Dendritic cell treated with granulocyte-macrophage colony-stimulating factor and Interleukin-4, amounts not matched to agents 40 ng/mL and 50 ng/mL, for 4 days (primary cell): ENCODE measurements at regions not wholly inside any gene's neighbourhood (a gene's known extent, or its start where the extent isn't known, plus 50 kb on each side); places are given as distances from the start of the nearest gene placed in this dataset.

Experiments used
- H3K27ac Mint-ChIP-seq: one replicate; pipeline ENCODE4 v1.8.0; 2022; ENCODE audit warnings: mild to moderate bottlenecking, mixed read lengths
- H3K27me3 Mint-ChIP-seq: one replicate; pipeline ENCODE4 v1.8.0; 2022; ENCODE audit warnings: mild to moderate bottlenecking, mixed read lengths
- H3K36me3 Mint-ChIP-seq: one replicate; pipeline ENCODE4 v1.8.0; 2022; ENCODE audit warnings: low read depth, mixed read lengths
- H3K4me1 Mint-ChIP-seq: one replicate; pipeline ENCODE4 v1.8.0; 2022; ENCODE audit warnings: low read depth, mixed read lengths
- H3K4me3 Mint-ChIP-seq: one replicate; pipeline ENCODE4 v1.8.0; 2022; ENCODE audit warnings: mild to moderate bottlenecking, moderate library complexity, mixed read lengths
- H3K9me3 Mint-ChIP-seq: one replicate; pipeline ENCODE4 v1.8.0; 2022; ENCODE audit warnings: mixed read lengths
- intact Hi-C: fragments of 100-400 bp; cut with micrococcal nuclease; formaldehyde crosslinking; loops from one replicate; pipeline ENCODE4 v1.15.0; 2022

DNA sequence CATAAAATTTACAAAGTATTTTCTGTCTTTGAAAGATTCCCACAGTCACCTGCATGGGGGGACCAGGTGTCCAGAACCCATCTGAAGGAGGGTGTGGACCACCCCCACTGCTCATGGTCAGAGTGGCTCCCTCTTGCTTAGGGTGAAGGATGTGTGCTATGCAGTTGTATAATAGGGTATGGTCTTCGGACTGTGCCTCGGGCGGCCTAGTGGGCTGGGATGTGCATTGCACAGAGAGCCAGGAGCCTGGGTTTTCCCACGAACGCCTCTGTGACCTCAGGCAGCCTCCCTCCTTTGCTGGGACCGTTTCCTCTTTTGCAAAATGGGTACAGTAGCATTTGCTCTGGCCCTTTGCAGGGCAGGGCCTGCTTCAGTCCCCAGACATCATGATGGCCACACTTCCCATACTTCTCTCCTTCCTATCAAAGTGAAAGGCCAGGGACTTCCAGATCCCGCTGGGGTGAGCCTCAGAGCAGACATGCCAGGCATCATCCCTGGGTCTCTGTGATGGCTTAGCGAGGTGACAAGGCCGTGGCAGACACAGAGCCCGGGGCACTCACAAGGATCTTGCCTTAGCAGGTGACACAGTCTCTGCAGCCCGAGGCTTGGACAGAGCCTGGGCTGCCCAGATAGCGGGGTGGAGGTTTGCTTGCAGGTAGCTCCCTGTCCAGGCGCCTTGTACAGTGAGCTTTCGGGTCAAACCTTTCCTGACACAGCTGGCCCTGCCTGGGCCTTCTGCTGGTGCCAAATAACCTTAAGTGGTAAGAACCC, 59.4 kb upstream of the ZNF536 start:
- peaks cover 8% of the 10 kb centered on the region for H3K9me3 Mint-ChIP-seq
- H3K27ac Mint-ChIP-seq = no peak overlapping the region
- intact Hi-C loops = no loop called here
- no peaks in the 10 kb centered on the region for H3K4me1 Mint-ChIP-seq
- no peaks in the 10 kb centered on the region for H3K36me3 Mint-ChIP-seq
- no peaks in the 10 kb centered on the region for H3K27me3 Mint-ChIP-seq
- H3K4me3 Mint-ChIP-seq = no peak overlapping the region

DNA sequence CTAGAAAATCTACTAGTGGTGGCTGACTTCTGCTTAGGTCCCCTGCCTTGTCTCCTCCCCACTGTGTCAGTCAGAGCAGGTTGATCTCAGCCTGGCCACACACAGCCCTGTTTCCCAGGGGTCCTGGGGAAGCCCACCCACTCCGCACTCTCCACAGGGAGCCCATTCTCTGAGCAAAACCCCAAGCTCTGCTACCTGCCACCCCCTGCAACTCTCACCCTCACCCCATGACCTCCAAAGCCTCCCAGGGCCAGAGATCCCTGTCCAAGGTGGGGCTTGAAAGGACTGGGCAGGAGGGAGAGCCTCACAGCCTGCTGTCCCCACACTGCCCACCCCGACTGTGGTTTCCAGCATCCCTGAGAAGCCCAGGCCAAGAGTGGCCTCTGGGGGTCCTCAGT, 58.8 kb upstream of the ZNF536 start:
- H3K36me3 Mint-ChIP-seq = no peaks in the 10 kb centered on the region
- H3K9me3 Mint-ChIP-seq = peaks cover 8% of the 10 kb centered on the region
- no peaks in the 10 kb centered on the region for H3K27me3 Mint-ChIP-seq
- H3K27ac Mint-ChIP-seq = no peak overlapping the region
- H3K4me1 Mint-ChIP-seq = no peaks in the 10 kb centered on the region
- intact Hi-C loops = no loop called here
- H3K4me3 Mint-ChIP-seq = no peak overlapping the region

GRCh38 chr19:30314056-30314804, 58.0 kb upstream of the ZNF536 start:
- no peak overlapping the region for H3K27ac Mint-ChIP-seq
- H3K36me3 Mint-ChIP-seq = no peaks in the 10 kb centered on the region
- H3K4me3 Mint-ChIP-seq = no peak overlapping the region
- intact Hi-C loops = no loop called here
- no peaks in the 10 kb centered on the region for H3K27me3 Mint-ChIP-seq
- peaks cover 8% of the 10 kb centered on the region for H3K9me3 Mint-ChIP-seq
- no peaks in the 10 kb centered on the region for H3K4me1 Mint-ChIP-seq

- H3K4me1 Mint-ChIP-seq = no peaks in the 10 kb centered on the region
- no peaks in the 10 kb centered on the region for H3K27me3 Mint-ChIP-seq
- H3K27ac Mint-ChIP-seq = no peak overlapping the region
- H3K4me3 Mint-ChIP-seq = no peak overlapping the region
- H3K9me3 Mint-ChIP-seq = peaks cover 8% of the 10 kb centered on the region
- intact Hi-C loops = no loop called here
- H3K36me3 Mint-ChIP-seq = no peaks in the 10 kb centered on the region
These were observed 57.4 kb upstream of the ZNF536 start for GRCh38 chr19:30314805-30315155.

DNA sequence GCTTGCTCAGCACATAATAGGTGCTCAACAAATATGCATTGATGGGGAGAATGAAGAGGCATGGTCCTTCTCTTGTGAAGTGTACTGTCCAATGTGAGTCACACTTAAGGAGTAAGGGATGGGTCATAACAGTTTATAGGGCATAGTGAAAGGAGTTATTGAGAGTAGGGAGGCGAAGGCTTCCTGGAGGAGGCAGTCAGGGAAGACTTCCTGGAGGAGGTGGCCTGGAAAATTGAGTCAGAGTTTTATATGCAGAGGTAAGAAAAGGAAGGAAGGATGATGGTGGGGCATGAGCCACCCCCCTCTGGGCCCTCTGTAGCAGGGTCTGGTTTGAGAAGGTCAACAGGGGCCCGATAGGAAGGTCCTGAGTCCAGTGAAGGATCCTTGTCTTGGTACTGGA, 57.0 kb upstream of the ZNF536 start:
- Mint-ChIP-seq H3K9me3 (peaks cover 8% of the 10 kb centered on the region), H3K4me1 (no peaks in the 10 kb centered on the region), H3K27me3 (no peaks in the 10 kb centered on the region), H3K4me3 (no peak overlapping the region), H3K27ac (no peak overlapping the region), H3K36me3 (no peaks in the 10 kb centered on the region)
- intact Hi-C loops = no loop called here

DNA sequence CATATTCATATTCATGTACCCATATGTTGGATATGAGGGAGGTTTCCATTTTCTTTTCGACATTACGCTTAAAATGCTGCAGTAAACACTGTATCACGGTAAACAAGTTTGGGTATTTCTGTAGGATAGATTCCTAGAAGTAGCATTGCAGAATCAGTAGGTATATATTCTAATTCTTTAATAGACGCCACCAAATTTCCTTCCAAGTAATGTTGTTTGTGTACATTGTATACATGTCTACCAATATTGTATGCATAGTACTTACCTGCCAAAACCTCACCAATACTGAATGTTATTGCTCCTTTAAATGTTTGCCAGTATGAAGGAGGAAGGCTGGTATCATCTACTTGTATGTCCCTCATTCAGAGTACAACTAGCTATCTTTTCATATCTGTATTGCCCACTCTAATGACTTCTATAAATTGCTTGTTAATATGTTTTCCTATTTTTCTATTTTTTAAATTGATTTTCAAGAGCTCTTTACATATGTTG, 56.1 kb upstream of the ZNF536 start:
- Mint-ChIP-seq H3K4me1 (no peaks in the 10 kb centered on the region), H3K27ac (no peak overlapping the region), H3K9me3 (peaks cover 8% of the 10 kb centered on the region), H3K27me3 (no peaks in the 10 kb centered on the region), H3K4me3 (no peak overlapping the region), H3K36me3 (no peaks in the 10 kb centered on the region)
- intact Hi-C loops = no loop called here

DNA sequence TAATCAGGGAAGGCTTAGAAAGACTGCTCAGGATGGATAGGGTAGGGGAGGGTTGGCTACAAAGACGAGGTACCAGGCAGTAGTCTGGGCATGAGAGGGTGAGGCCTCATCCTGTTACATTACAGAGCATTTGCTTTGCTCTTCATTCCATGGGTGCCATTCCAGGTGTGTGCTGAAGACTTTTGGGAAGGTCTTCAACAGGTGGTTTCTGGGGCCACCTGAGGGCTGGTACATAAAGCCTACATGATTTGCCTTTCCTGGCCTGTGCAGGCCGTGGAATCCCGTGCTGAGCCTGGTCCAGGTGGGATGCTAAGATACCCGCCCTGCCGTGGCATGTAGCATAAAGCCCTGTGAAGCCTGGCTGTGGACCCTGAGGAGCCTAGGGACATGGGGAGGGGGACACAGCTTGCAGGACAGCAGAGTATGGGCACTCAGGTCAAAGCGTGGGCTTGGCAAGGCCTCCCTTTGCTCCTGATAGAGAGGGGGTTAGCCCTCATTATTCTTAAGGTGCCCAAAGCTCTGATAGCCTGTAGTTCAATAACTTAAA, 55.6 kb upstream of the ZNF536 start:
- no peaks in the 10 kb centered on the region for H3K4me1 Mint-ChIP-seq
- no peaks in the 10 kb centered on the region for H3K27me3 Mint-ChIP-seq
- peaks cover 8% of the 10 kb centered on the region for H3K9me3 Mint-ChIP-seq
- no peak overlapping the region for H3K4me3 Mint-ChIP-seq
- H3K27ac Mint-ChIP-seq = no peak overlapping the region
- intact Hi-C loops = no loop called here
- H3K36me3 Mint-ChIP-seq = no peaks in the 10 kb centered on the region

GRCh38 chr19:30317403-30317802, 54.8 kb upstream of the ZNF536 start:
- Mint-ChIP-seq H3K4me3 (no peak overlapping the region), H3K9me3 (peaks cover 8% of the 10 kb centered on the region), H3K27ac (no peak overlapping the region), H3K4me1 (no peaks in the 10 kb centered on the region), H3K27me3 (no peaks in the 10 kb centered on the region), H3K36me3 (no peaks in the 10 kb centered on the region)
- intact Hi-C loops = no loop called here

- H3K9me3 Mint-ChIP-seq = peaks cover 8% of the 10 kb centered on the region
- no peaks in the 10 kb centered on the region for H3K27me3 Mint-ChIP-seq
- H3K4me3 Mint-ChIP-seq = no peak overlapping the region
- H3K27ac Mint-ChIP-seq = no peak overlapping the region
- intact Hi-C loops = no loop called here
- no peaks in the 10 kb centered on the region for H3K36me3 Mint-ChIP-seq
- no peaks in the 10 kb centered on the region for H3K4me1 Mint-ChIP-seq
These were observed 53.9 kb upstream of the ZNF536 start for GRCh38 chr19:30318261-30318660.

GRCh38 chr19:30318936-30319335, 53.2 kb upstream of the ZNF536 start:
- intact Hi-C loops = no loop called here
- H3K9me3 Mint-ChIP-seq = peaks cover 8% of the 10 kb centered on the region
- no peaks in the 10 kb centered on the region for H3K4me1 Mint-ChIP-seq
- H3K4me3 Mint-ChIP-seq = no peak overlapping the region
- H3K36me3 Mint-ChIP-seq = no peaks in the 10 kb centered on the region
- H3K27ac Mint-ChIP-seq = no peak overlapping the region
- H3K27me3 Mint-ChIP-seq = no peaks in the 10 kb centered on the region

- Mint-ChIP-seq H3K9me3 (peaks cover 8% of the 10 kb centered on the region), H3K36me3 (no peaks in the 10 kb centered on the region), H3K4me3 (no peak overlapping the region), H3K4me1 (no peaks in the 10 kb centered on the region), H3K27me3 (no peaks in the 10 kb centered on the region), H3K27ac (no peak overlapping the region)
- intact Hi-C loops = no loop called here
These were observed 52.8 kb upstream of the ZNF536 start for GRCh38 chr19:30319411-30319810.

- peaks cover 7% of the 10 kb centered on the region for H3K9me3 Mint-ChIP-seq
- H3K27ac Mint-ChIP-seq = no peak overlapping the region
- intact Hi-C loops = no loop called here
- H3K36me3 Mint-ChIP-seq = no peaks in the 10 kb centered on the region
- no peaks in the 10 kb centered on the region for H3K4me1 Mint-ChIP-seq
- H3K4me3 Mint-ChIP-seq = no peak overlapping the region
- no peaks in the 10 kb centered on the region for H3K27me3 Mint-ChIP-seq
These were observed 52.3 kb upstream of the ZNF536 start for GRCh38 chr19:30319876-30320275.

DNA sequence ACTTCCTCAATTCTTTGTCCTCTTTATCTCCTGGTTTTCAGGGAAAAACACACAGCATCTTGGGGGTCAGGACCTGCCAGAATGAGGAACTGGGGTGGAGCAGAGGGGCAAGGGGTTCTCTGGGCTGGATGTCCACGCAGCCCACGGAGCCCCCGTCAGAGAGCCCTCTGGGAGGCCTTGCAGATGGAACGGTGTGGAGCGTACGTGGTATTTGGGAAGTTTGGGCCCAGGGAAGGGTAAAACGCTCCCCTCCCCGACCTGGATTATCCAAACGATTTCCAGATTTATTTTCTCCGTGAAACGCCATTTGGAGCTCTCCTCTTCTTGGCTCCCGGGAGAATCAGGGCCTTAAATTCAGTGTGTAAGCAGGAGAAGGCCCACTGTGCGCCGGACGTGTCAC, 51.7 kb upstream of the ZNF536 start:
- no peaks in the 10 kb centered on the region for H3K4me1 Mint-ChIP-seq
- no peaks in the 10 kb centered on the region for H3K36me3 Mint-ChIP-seq
- H3K9me3 Mint-ChIP-seq = peaks cover under 1% of the 10 kb centered on the region
- intact Hi-C loops = no loop called here
- no peaks in the 10 kb centered on the region for H3K27me3 Mint-ChIP-seq
- H3K27ac Mint-ChIP-seq = no peak overlapping the region
- no peak overlapping the region for H3K4me3 Mint-ChIP-seq

GRCh38 chr19:30320916-30321315, 51.3 kb upstream of the ZNF536 start:
- Mint-ChIP-seq H3K36me3 (no peaks in the 10 kb centered on the region), H3K27ac (no peak overlapping the region), H3K27me3 (no peaks in the 10 kb centered on the region), H3K4me3 (no peak overlapping the region), H3K9me3 (no peaks in the 10 kb centered on the region), H3K4me1 (no peaks in the 10 kb centered on the region)
- intact Hi-C loops = no loop called here
